ENCODE measurements at regions not wholly inside any gene's neighbourhood (a gene's known extent, or its start where the extent isn't known, plus 50 kb on each side); places are given as distances from the start of the nearest gene placed in this dataset.

DNA sequence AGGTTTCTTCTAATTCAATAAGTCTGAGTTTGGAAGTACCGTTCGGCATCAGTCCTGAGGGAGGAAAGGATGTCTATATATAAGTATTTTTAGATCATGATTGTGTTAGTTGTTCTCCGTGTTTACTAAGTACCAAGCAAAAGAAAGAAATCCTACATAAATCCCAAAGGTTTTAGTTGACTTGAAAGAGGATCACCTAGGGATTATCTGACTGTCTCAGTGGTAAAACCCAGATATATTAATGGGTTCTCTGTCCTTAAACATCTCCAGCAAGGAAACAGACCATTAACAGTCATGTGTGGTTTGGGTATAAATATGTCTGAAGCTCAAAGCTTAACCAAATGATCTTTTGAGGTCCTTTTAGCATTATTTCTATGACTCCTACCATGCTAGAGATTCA is 207.1 kb upstream of the RASGEF1B start:
- TF ChIP-seq, protein P1, sequence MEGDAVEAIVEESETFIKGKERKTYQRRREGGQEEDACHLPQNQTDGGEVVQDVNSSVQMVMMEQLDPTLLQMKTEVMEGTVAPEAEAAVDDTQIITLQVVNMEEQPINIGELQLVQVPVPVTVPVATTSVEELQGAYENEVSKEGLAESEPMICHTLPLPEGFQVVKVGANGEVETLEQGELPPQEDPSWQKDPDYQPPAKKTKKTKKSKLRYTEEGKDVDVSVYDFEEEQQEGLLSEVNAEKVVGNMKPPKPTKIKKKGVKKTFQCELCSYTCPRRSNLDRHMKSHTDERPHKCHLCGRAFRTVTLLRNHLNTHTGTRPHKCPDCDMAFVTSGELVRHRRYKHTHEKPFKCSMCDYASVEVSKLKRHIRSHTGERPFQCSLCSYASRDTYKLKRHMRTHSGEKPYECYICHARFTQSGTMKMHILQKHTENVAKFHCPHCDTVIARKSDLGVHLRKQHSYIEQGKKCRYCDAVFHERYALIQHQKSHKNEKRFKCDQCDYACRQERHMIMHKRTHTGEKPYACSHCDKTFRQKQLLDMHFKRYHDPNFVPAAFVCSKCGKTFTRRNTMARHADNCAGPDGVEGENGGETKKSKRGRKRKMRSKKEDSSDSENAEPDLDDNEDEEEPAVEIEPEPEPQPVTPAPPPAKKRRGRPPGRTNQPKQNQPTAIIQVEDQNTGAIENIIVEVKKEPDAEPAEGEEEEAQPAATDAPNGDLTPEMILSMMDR (IDR thresholded peaks at IDR 0.05), result no peak
- TF ChIP-seq POLR2A (IDR thresholded peaks at IDR 0.05), result no peak
